ENCODE measurements at regions not wholly inside any gene's neighbourhood (a gene's known extent, or its start where the extent isn't known, plus 50 kb on each side); places are given as distances from the start of the nearest gene placed in this dataset.

DNA sequence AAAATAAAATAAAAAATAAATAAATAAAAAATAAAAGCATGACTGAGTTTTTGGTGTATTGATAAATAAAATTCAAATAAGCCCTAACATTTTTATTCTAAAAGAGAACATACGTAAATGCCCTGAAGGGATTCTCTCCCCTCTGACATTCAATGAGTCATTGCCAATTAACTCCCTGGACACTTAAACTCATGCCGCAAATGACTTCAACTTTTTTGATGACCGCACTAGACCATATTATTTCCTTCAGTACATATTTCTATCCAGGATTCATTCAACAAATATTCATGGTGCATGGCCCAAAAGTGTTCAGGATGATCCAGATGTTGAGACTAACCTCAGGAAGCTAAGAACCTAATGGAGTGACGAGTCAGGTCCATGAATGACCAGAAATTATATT, 195.9 kb upstream of the LRRN1 start:
- CTCF ChIA-PET: no interaction called here

DNA sequence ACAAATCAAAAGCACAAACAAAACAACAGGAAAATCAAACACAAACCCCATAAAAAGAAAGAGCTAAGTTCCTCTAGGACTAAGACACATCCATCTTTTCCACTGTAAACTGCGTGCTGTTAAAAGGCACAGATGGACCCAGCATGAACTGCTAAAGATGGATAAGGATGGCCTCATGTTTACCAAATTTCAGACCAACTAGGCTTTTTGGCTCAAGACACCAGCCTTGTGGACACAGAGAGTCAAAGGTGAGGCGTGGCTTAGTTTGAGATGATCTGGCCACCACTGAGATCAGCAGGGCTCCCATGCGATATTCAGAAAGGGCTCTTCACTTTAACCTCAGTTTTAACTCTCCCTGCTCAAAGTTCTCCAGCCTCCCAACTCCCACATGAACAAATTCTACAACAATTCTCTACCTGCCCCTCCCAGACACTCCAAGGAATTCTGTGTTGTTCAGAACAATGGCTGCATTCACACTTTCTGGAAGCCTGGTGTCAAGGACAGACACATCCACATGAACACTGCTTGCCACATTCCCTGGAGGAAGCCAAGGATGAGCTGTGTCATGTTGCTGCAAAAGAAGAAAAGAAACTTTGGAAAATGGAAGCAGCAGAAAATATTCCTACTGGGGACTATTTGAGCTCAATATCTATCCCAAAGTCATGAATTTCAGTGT, 198.4 kb upstream of the LRRN1 start:
- TF ChIP-seq, protein P1, sequence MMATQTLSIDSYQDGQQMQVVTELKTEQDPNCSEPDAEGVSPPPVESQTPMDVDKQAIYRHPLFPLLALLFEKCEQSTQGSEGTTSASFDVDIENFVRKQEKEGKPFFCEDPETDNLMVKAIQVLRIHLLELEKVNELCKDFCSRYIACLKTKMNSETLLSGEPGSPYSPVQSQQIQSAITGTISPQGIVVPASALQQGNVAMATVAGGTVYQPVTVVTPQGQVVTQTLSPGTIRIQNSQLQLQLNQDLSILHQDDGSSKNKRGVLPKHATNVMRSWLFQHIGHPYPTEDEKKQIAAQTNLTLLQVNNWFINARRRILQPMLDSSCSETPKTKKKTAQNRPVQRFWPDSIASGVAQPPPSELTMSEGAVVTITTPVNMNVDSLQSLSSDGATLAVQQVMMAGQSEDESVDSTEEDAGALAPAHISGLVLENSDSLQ (IDR thresholded peaks at IDR 0.05): no peak
- TF ChIP-seq BHLHE40 (IDR thresholded peaks at IDR 0.05; ENCODE audit: borderline replicate concordance) (no peak), NFRKB (IDR thresholded peaks at IDR 0.05) (no peak), ELF4 (IDR thresholded peaks at IDR 0.05) (no peak), SUZ12 (IDR thresholded peaks at IDR 0.05) (no peak), HDGF (IDR thresholded peaks at IDR 0.05; ENCODE audit: borderline replicate concordance) (no peak), FOXK2 (IDR thresholded peaks at IDR 0.05) (no peak), SP1 (IDR thresholded peaks at IDR 0.05) (no peak), CTBP1 (IDR thresholded peaks at IDR 0.05; ENCODE audit: borderline replicate concordance) (no peak), ARNT (IDR thresholded peaks at IDR 0.05) (no peak), TARDBP (IDR thresholded peaks at IDR 0.05) (no peak), ZNF384 (IDR thresholded peaks at IDR 0.05) (no peak), L3MBTL2 (conservative IDR thresholded peaks at IDR 0.05) (no peak), LEF1 (IDR thresholded peaks at IDR 0.05; ENCODE audit: borderline replicate concordance) (no peak), FOXM1 (IDR thresholded peaks at IDR 0.05; ENCODE audit: borderline replicate concordance) (no peak), FOXA1 (IDR thresholded peaks at IDR 0.05) (no peak)
- ChIA-PET CTCF (interaction anchor here (0.6 kb wide), 1 partner anchor 74 kb away, joined by 3 read pairs; no protein-coding TSS in a partner anchor), POLR2A (no interaction called here)
- DNase-seq (ENCODE audit: extremely low spot score): no peak

More for the DNA sequence above, 195.9 kb upstream of the LRRN1 start:
- no peak for DNase-seq (ENCODE audit: extremely low spot score)
- TF ChIP-seq FOXA1 (IDR thresholded peaks at IDR 0.05) (no peak), LEF1 (IDR thresholded peaks at IDR 0.05; ENCODE audit: borderline replicate concordance) (no peak), SP1 (IDR thresholded peaks at IDR 0.05) (no peak)
- POLR2A ChIA-PET: no interaction called here

DNA sequence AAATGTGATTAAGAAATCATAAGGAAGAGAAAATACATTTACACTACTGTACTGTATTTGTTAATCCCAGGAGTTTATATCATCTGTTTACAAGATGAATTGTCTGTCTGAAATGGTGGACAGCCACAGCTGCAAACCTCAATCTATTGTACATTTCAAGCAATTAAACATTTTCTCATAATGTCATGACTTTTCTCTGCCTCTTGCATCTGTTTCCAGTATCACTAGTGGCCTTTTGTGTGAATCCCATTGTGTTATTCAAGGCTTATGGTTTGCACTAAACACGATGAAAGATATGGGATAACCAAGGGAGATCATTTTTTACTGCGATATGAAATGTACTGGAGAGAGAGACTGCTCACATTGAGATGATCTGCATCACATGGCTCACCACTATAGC, 200.2 kb upstream of the LRRN1 start:
- ChIA-PET POLR2A (no interaction called here), CTCF (no interaction called here)
- DNase-seq (ENCODE audit: extremely low spot score): no peak
- TF ChIP-seq HDGF (IDR thresholded peaks at IDR 0.05; ENCODE audit: borderline replicate concordance) (no peak), L3MBTL2 (conservative IDR thresholded peaks at IDR 0.05) (no peak), TARDBP (IDR thresholded peaks at IDR 0.05) (no peak), ARNT (IDR thresholded peaks at IDR 0.05) (no peak), BHLHE40 (IDR thresholded peaks at IDR 0.05; ENCODE audit: borderline replicate concordance) (no peak), ELF4 (IDR thresholded peaks at IDR 0.05) (no peak), SUZ12 (IDR thresholded peaks at IDR 0.05) (no peak), FOXM1 (IDR thresholded peaks at IDR 0.05; ENCODE audit: borderline replicate concordance) (no peak), NFRKB (IDR thresholded peaks at IDR 0.05) (no peak), FOXA1 (IDR thresholded peaks at IDR 0.05) (no peak), FOXK2 (IDR thresholded peaks at IDR 0.05) (no peak), ZNF384 (IDR thresholded peaks at IDR 0.05) (no peak), CTBP1 (IDR thresholded peaks at IDR 0.05; ENCODE audit: borderline replicate concordance) (no peak), LEF1 (IDR thresholded peaks at IDR 0.05; ENCODE audit: borderline replicate concordance) (no peak), SP1 (IDR thresholded peaks at IDR 0.05) (no peak)
- TF ChIP-seq, protein P1 (IDR thresholded peaks at IDR 0.05): no peak

DNA sequence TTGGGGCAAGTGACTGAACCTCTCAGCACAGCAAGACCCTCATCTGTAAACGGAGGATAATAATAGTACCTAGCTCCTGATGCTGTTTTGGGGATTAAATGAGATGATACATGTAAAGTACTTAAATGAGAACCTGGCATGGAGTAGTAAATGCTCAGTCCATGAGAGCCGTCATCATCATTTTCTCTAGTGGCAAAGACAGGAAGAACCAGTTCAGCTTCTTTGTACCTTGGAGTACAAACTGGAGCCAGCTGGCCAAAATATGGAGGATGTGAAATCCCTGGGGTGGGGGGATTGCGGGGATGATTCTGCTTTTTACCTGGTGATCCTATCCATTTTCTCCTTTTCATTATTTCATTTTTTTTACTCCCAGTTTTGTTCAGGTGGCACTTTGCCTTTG, 204.2 kb upstream of the LRRN1 start:
- POLR2A ChIA-PET: no interaction called here
- CTCF ChIA-PET: no interaction called here

DNA sequence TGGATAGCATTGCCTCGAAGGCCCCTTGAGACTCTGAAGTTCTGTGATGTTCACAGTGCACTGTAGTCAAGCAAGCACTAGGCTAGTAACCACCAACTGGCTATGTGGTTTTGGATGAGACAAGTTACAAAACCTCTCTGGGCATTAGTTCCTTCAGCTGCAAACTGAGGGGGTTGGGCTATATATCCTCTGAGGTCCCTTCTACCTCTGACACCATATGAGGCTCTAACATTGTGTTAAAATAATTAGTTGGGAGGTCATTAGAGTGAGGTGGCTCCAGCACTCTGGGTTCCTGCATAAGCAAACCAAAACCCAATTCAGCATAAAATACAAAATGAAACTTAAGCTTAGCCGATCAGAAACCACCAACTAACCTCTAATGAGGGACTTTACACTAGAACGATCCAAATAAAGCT, 209.5 kb upstream of the LRRN1 start:
- TF ChIP-seq SUZ12 (IDR thresholded peaks at IDR 0.05): no peak
- TF ChIP-seq ELF4 (IDR thresholded peaks at IDR 0.05): no peak
- CTCF ChIA-PET: no interaction called here
- POLR2A ChIA-PET: no interaction called here
- DNase-seq (ENCODE audit: extremely low spot score): no peak

More for the DNA sequence above, 204.2 kb upstream of the LRRN1 start:
- TF ChIP-seq SP1 (IDR thresholded peaks at IDR 0.05): no peak
- no peak for TF ChIP-seq CTBP1 (IDR thresholded peaks at IDR 0.05; ENCODE audit: borderline replicate concordance)
- no peak for TF ChIP-seq NFRKB (IDR thresholded peaks at IDR 0.05)
- no peak for TF ChIP-seq ZNF384 (IDR thresholded peaks at IDR 0.05)
- TF ChIP-seq ARNT (IDR thresholded peaks at IDR 0.05): no peak
- no peak for TF ChIP-seq LEF1 (IDR thresholded peaks at IDR 0.05; ENCODE audit: borderline replicate concordance)
- TF ChIP-seq FOXA1 (IDR thresholded peaks at IDR 0.05): no peak
- TF ChIP-seq TARDBP (IDR thresholded peaks at IDR 0.05): no peak
- TF ChIP-seq, protein P1 (IDR thresholded peaks at IDR 0.05): no peak
- no peak for TF ChIP-seq FOXK2 (IDR thresholded peaks at IDR 0.05)
- no peak for TF ChIP-seq FOXM1 (IDR thresholded peaks at IDR 0.05; ENCODE audit: borderline replicate concordance)
- no peak for TF ChIP-seq HDGF (IDR thresholded peaks at IDR 0.05; ENCODE audit: borderline replicate concordance)
- no peak for TF ChIP-seq L3MBTL2 (conservative IDR thresholded peaks at IDR 0.05)
- TF ChIP-seq BHLHE40 (IDR thresholded peaks at IDR 0.05; ENCODE audit: borderline replicate concordance): no peak
- no peak for DNase-seq (ENCODE audit: extremely low spot score)

DNA sequence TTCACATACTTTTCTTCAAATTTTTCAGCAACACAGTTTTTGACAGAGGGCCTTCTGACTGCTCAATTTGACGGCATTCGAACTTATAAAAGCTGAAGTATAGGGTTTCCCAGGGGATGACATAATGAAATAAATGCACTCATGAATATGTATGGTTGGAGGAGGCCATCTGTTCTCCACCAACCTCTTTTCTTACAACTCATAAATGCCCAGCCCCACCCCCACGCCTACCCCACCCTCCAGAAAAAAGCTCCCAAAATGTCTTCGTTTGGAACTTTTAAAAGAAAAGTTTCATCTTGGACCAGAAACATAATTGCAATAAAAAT, 211.6 kb upstream of the LRRN1 start:
- CTCF ChIA-PET: no interaction called here
- POLR2A ChIA-PET: no interaction called here
- TF ChIP-seq LEF1 (IDR thresholded peaks at IDR 0.05; ENCODE audit: borderline replicate concordance) (no peak), SUZ12 (IDR thresholded peaks at IDR 0.05) (no peak), ZNF384 (IDR thresholded peaks at IDR 0.05) (no peak), NFRKB (IDR thresholded peaks at IDR 0.05) (no peak), FOXK2 (IDR thresholded peaks at IDR 0.05) (no peak), FOXA1 (IDR thresholded peaks at IDR 0.05) (no peak), TARDBP (IDR thresholded peaks at IDR 0.05) (no peak), SP1 (IDR thresholded peaks at IDR 0.05) (no peak), BHLHE40 (IDR thresholded peaks at IDR 0.05; ENCODE audit: borderline replicate concordance) (no peak), ELF4 (IDR thresholded peaks at IDR 0.05) (no peak), FOXM1 (IDR thresholded peaks at IDR 0.05; ENCODE audit: borderline replicate concordance) (no peak), ARNT (IDR thresholded peaks at IDR 0.05) (no peak), HDGF (IDR thresholded peaks at IDR 0.05; ENCODE audit: borderline replicate concordance) (no peak), CTBP1 (IDR thresholded peaks at IDR 0.05; ENCODE audit: borderline replicate concordance) (no peak), L3MBTL2 (conservative IDR thresholded peaks at IDR 0.05) (no peak)
- TF ChIP-seq, protein P1 (IDR thresholded peaks at IDR 0.05): no peak
- no peak for DNase-seq (ENCODE audit: extremely low spot score)
